SU-DHL-6 (cell line): ENCODE measurements at regions not wholly inside any gene's neighbourhood (a gene's known extent, or its start where the extent isn't known, plus 50 kb on each side); places are given as distances from the start of the nearest gene placed in this dataset.

Source experiments
- H2AFZ ChIP-seq: fragments of 200-600 bp; sonication (generic); 2 replicates; pipeline ENCODE4 v1.6.1; 2014; ENCODE audit warnings: low read depth, mild to moderate bottlenecking, moderate library complexity, mixed read lengths, antibody characterized with exemption, low read length; ENCODE audit not compliant: severe bottlenecking
- H3F3A ChIP-seq: fragments of 200-600 bp; shearing (Covaris generic); 2 replicates; pipeline ENCODE4 v1.6.0; 2016; ENCODE audit warnings: antibody characterized with exemption, mild to moderate bottlenecking; ENCODE audit not compliant: insufficient read depth
- H3K27ac ChIP-seq: fragments of 200-600 bp; sonication (generic); 2 replicates; pipeline ENCODE4 v1.5.1; 2016; ENCODE audit warnings: low read depth, mild to moderate bottlenecking, low read length, moderate library complexity, mixed read lengths
- H3K27me3 ChIP-seq: fragments of 200-600 bp; sonication (generic), shearing (Covaris generic); 2 replicates; pipeline ENCODE4 v1.6.0; 2014; ENCODE audit warnings: mild to moderate bottlenecking, low read length
- H3K36me3 ChIP-seq: fragments of 200-600 bp; sonication (generic); 2 replicates; pipeline ENCODE4 v1.6.1; 2014; ENCODE audit warnings: mild to moderate bottlenecking, low read length, mixed read lengths
- H3K4me2 ChIP-seq: fragments of 300-600, 200-600 bp; shearing (Covaris generic), sonication (generic); 2 replicates; pipeline ENCODE4 v1.6.0; 2014; ENCODE audit warnings: low read length, low read depth, mild to moderate bottlenecking; ENCODE audit not compliant: poor library complexity, severe bottlenecking
- H3K4me3 ChIP-seq: fragments of 200-600 bp; sonication (generic); 2 replicates; pipeline ENCODE4 v1.5.1; 2014; ENCODE audit warnings: antibody characterized with exemption, low read length, mild to moderate bottlenecking, mixed read lengths; ENCODE audit not compliant: insufficient read depth, poor library complexity, severe bottlenecking
- H3K79me2 ChIP-seq: fragments of 200-600 bp; sonication (generic); 2 replicates; pipeline ENCODE4 v1.6.1; 2014; ENCODE audit warnings: mild to moderate bottlenecking, low read length, moderate library complexity; ENCODE audit not compliant: insufficient read depth
- H3K9ac ChIP-seq: fragments of 200-600 bp; sonication (generic); 2 replicates; pipeline ENCODE4 v1.7.0; 2014; ENCODE audit warnings: mild to moderate bottlenecking, low read length
- H3K9me2 ChIP-seq: fragments of 200-600 bp; sonication (generic); replicated peaks from 2 replicates; pipeline ENCODE4 v1.6.1; 2014; ENCODE audit warnings: low read length; ENCODE audit not compliant: insufficient read depth
- H3K9me3 ChIP-seq: fragments of 200-600 bp; sonication (generic); 2 replicates; pipeline ENCODE4 v1.6.1; 2014; ENCODE audit warnings: low read length, mixed read lengths; ENCODE audit not compliant: insufficient read depth
- H4K20me1 ChIP-seq: fragments of 200-600 bp; sonication (generic); 2 replicates; pipeline ENCODE4 v1.6.1; 2014; ENCODE audit warnings: low read depth, mild to moderate bottlenecking, antibody characterized with exemption, low read length, moderate library complexity, mixed read lengths
- CTCF ChIP-seq: fragments of 200-600 bp; sonication (generic); IDR thresholded peaks from one replicate; pipeline ENCODE4 v1.5.1; 2017; ENCODE audit warnings: antibody characterized with exemption, mild to moderate bottlenecking, low read length, moderate library complexity; ENCODE audit not compliant: insufficient read depth, poor library complexity, severe bottlenecking
- EZH2phosphoT487 ChIP-seq: fragments of 200-600 bp; sonication (generic), shearing (Covaris generic); conservative IDR thresholded peaks from 2 replicates; pipeline ENCODE4 v1.6.1; 2018; ENCODE audit warnings: mild to moderate bottlenecking, antibody characterized with exemption, low read length, moderate library complexity, mixed read lengths

GRCh38 chr21:41006636-41007035 lies 159.7 kb upstream of the DSCAM start:
- Histone ChIP-seq H3K9me3 (no peaks in the 10 kb centered on the region), H3K79me2 (no peaks in the 10 kb centered on the region), H3K27ac (no peak overlapping the region), H3K9ac (no peak overlapping the region), H3F3A (no peaks in the 10 kb centered on the region), H4K20me1 (no peaks in the 10 kb centered on the region), H2AFZ (no peak overlapping the region), H3K27me3 (no peaks in the 10 kb centered on the region), H3K4me2 (no peak overlapping the region), H3K4me3 (no peak overlapping the region), H3K36me3 (no peaks in the 10 kb centered on the region), H3K9me2 (no peaks in the 10 kb centered on the region)
- no peak for TF ChIP-seq EZH2phosphoT487
- no peak for TF ChIP-seq CTCF

GRCh38 chr21:41008351-41008750 lies 159.6 kb upstream of the BACE2 start:
- TF ChIP-seq EZH2phosphoT487 (no peak), CTCF (no peak)
- Histone ChIP-seq H2AFZ (no peak overlapping the region), H3K9me2 (no peaks in the 10 kb centered on the region), H3K4me3 (no peak overlapping the region), H3K9me3 (no peaks in the 10 kb centered on the region), H3K36me3 (no peaks in the 10 kb centered on the region), H3F3A (no peaks in the 10 kb centered on the region), H4K20me1 (no peaks in the 10 kb centered on the region), H3K79me2 (no peaks in the 10 kb centered on the region), H3K27ac (no peak overlapping the region), H3K27me3 (no peaks in the 10 kb centered on the region), H3K4me2 (no peak overlapping the region), H3K9ac (no peak overlapping the region)

- H3K4me2 ChIP-seq, result no peak overlapping the region
- no peak overlapping the region for H3K9ac ChIP-seq
- no peak overlapping the region for H3K27ac ChIP-seq
- no peak overlapping the region for H3K4me3 ChIP-seq
- H3F3A ChIP-seq, result no peaks in the 10 kb centered on the region
- H2AFZ ChIP-seq, result no peak overlapping the region
- no peak for TF ChIP-seq EZH2phosphoT487
- no peak for TF ChIP-seq CTCF
- no peaks in the 10 kb centered on the region for H3K27me3 ChIP-seq
- no peaks in the 10 kb centered on the region for H3K9me3 ChIP-seq
- no peaks in the 10 kb centered on the region for H3K9me2 ChIP-seq
- no peaks in the 10 kb centered on the region for H3K36me3 ChIP-seq
- no peaks in the 10 kb centered on the region for H3K79me2 ChIP-seq
- H4K20me1 ChIP-seq, result no peaks in the 10 kb centered on the region
These were observed 159.0 kb upstream of the BACE2 start for GRCh38 chr21:41008974-41009373.
